ENCODE measurements at regions not wholly inside any gene's neighbourhood (a gene's known extent, or its start where the extent isn't known, plus 50 kb on each side); places are given as distances from the start of the nearest gene placed in this dataset.

GRCh38 chr4:156052116-156052515 is 98.5 kb upstream of the CTSO start:
- H3K36me3 Mint-ChIP-seq, result no peaks in the 10 kb centered on the region
- no peak for DNase-seq (ENCODE audit: low spot score in 2 of 2, unreplicated experiment in 2 of 2)
- H3K27me3 Mint-ChIP-seq (ENCODE audit: low read depth), result no peaks in the 10 kb centered on the region
- peaks cover 8% of the 10 kb centered on the region for H3K4me1 Mint-ChIP-seq
- H3K9me3 Mint-ChIP-seq, result no peaks in the 10 kb centered on the region
- no peak overlapping the region for H3K4me3 Mint-ChIP-seq
- TF ChIP-seq CTCF (IDR thresholded peaks at IDR 0.05; ENCODE audit: unreplicated experiment), result no peak
- H3K27ac Mint-ChIP-seq, result no peak overlapping the region

- peaks cover 6% of the 10 kb centered on the region for H3K9me3 Mint-ChIP-seq
- H3K4me3 Mint-ChIP-seq, result no peak overlapping the region
- no peaks in the 10 kb centered on the region for H3K4me1 Mint-ChIP-seq
- H3K36me3 Mint-ChIP-seq, result no peaks in the 10 kb centered on the region
- no peaks in the 10 kb centered on the region for H3K27me3 Mint-ChIP-seq (ENCODE audit: low read depth)
- no peak for TF ChIP-seq CTCF (IDR thresholded peaks at IDR 0.05; ENCODE audit: unreplicated experiment)
- no peak for DNase-seq (ENCODE audit: low spot score in 2 of 2, unreplicated experiment in 2 of 2)
- H3K27ac Mint-ChIP-seq, result no peak overlapping the region
Measured at GRCh38 chr4:156038772-156039171, 85.1 kb upstream of the CTSO start.

- peaks cover 6% of the 10 kb centered on the region for H3K9me3 Mint-ChIP-seq
- DNase-seq (ENCODE audit: low spot score in 2 of 2, unreplicated experiment in 2 of 2), result no peak
- no peaks in the 10 kb centered on the region for H3K4me1 Mint-ChIP-seq
- no peak overlapping the region for H3K27ac Mint-ChIP-seq
- no peak overlapping the region for H3K4me3 Mint-ChIP-seq
- H3K27me3 Mint-ChIP-seq (ENCODE audit: low read depth), result no peaks in the 10 kb centered on the region
- H3K36me3 Mint-ChIP-seq, result no peaks in the 10 kb centered on the region
- TF ChIP-seq CTCF (IDR thresholded peaks at IDR 0.05; ENCODE audit: unreplicated experiment), result no peak
Measured at GRCh38 chr4:156036496-156036895, 82.8 kb upstream of the CTSO start.

- no peak for DNase-seq (ENCODE audit: low spot score in 2 of 2, unreplicated experiment in 2 of 2)
- H3K27me3 Mint-ChIP-seq (ENCODE audit: low read depth), result no peaks in the 10 kb centered on the region
- TF ChIP-seq CTCF (IDR thresholded peaks at IDR 0.05; ENCODE audit: unreplicated experiment), result no peak
- no peaks in the 10 kb centered on the region for H3K36me3 Mint-ChIP-seq
- H3K27ac Mint-ChIP-seq, result no peak overlapping the region
- H3K4me3 Mint-ChIP-seq, result no peak overlapping the region
- H3K4me1 Mint-ChIP-seq, result no peaks in the 10 kb centered on the region
- no peaks in the 10 kb centered on the region for H3K9me3 Mint-ChIP-seq
Measured at GRCh38 chr4:156029691-156030090, 76.0 kb upstream of the CTSO start.

- no peak for DNase-seq (ENCODE audit: low spot score in 2 of 2, unreplicated experiment in 2 of 2)
- H3K4me3 Mint-ChIP-seq, result no peak overlapping the region
- peaks cover 20% of the 10 kb centered on the region for H3K4me1 Mint-ChIP-seq
- no peaks in the 10 kb centered on the region for H3K36me3 Mint-ChIP-seq
- no peak overlapping the region for H3K27ac Mint-ChIP-seq
- no peak for TF ChIP-seq CTCF (IDR thresholded peaks at IDR 0.05; ENCODE audit: unreplicated experiment)
- no peaks in the 10 kb centered on the region for H3K27me3 Mint-ChIP-seq (ENCODE audit: low read depth)
- no peaks in the 10 kb centered on the region for H3K9me3 Mint-ChIP-seq
Measured at GRCh38 chr4:156021298-156021697, 67.6 kb upstream of the CTSO start.

GRCh38 chr4:156019246-156019645 is 65.6 kb upstream of the CTSO start:
- Mint-ChIP-seq H3K27me3 (ENCODE audit: low read depth) (no peaks in the 10 kb centered on the region), H3K36me3 (no peaks in the 10 kb centered on the region), H3K9me3 (peaks cover 2% of the 10 kb centered on the region), H3K27ac (no peak overlapping the region), H3K4me3 (no peak overlapping the region), H3K4me1 (peaks cover 20% of the 10 kb centered on the region)
- no peak for DNase-seq (ENCODE audit: low spot score in 2 of 2, unreplicated experiment in 2 of 2)
- no peak for TF ChIP-seq CTCF (IDR thresholded peaks at IDR 0.05; ENCODE audit: unreplicated experiment)

Data from mesothelial cell of epicardium (in vitro differentiated cells).